ENCODE measurements at regions not wholly inside any gene's neighbourhood (a gene's known extent, or its start where the extent isn't known, plus 50 kb on each side); places are given as distances from the start of the nearest gene placed in this dataset.

DNA sequence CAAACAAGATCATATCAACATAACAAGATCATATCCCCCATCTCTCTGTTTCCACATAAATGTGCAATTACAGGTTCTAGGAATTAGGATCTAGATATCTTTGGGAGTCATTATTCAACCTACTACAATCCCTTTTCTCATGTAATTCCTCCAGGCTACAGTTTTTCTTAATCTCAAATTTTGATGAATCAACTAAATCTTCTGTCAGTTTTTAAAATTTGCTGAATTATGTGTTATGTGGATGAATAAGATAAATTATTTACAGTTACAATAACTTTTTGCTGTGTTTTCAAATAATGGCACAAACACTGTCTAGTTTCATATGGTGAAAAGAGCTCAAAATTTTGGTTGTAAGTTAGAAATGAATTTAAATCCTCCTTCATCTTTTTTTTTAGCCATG lies 405.8 kb downstream of the FAM170A start:
- TF ChIP-seq CTCF (IDR thresholded peaks at IDR 0.05; ENCODE audit: borderline replicate concordance, extremely low read depth, low read length, poor library complexity, severe bottlenecking) = no peak
- no peak for TF ChIP-seq EZH2 (IDR thresholded peaks at IDR 0.05; ENCODE audit: borderline replicate concordance, low read depth, low read length, severe bottlenecking)
